IMR-90 (cell line): ENCODE measurements at regions not wholly inside any gene's neighbourhood (a gene's known extent, or its start where the extent isn't known, plus 50 kb on each side); places are given as distances from the start of the nearest gene placed in this dataset.

Experiments used
- ATAC-seq: fragments of 200-7000 bp; cut with Tn5 transposase; 2 replicates; pipeline ENCODE4 v1.9.1; 2020; ENCODE audit warnings: low read depth, mild to moderate bottlenecking, moderate library complexity
- BruUV-seq: library from RNA; stranded (reverse); fragments of 400-500 nt; replicated peaks from 2 replicates; lab custom pipeline; 2021; lab: Mats Ljungman, UMichigan
- CTCF ChIA-PET: fragments of 300-600 bp; formaldehyde crosslinking; extraction: SDS; loops from one replicate; lab custom pipeline; 2021; ENCODE audit warnings: antibody characterized with exemption; lab: Yijun Ruan, JAX
- POLR2A ChIA-PET: fragments of 300-600 bp; sonication (Branson Sonifier 250); formaldehyde crosslinking; loops from one replicate; lab custom pipeline; 2022; ENCODE audit warnings: antibody characterized with exemption; ENCODE audit not compliant: unreplicated experiment; lab: Charles Lee
- DNase-seq: peaks from one replicate; pipeline ENCODE4 v3.0.0; 2013
- H2AFZ ChIP-seq: replicated peaks from 2 replicates; pipeline ENCODE3; 2013; ENCODE audit warnings: low read length, mild to moderate bottlenecking; ENCODE audit not compliant: poor library complexity
- H2AK5ac ChIP-seq: 2 replicates; pipeline ENCODE4 v1.6.1; 2013; ENCODE audit warnings: low read depth, low read length, inconsistent platforms
- H2AK9ac ChIP-seq: replicated peaks from 2 replicates; pipeline ENCODE3; 2013; ENCODE audit warnings: mild to moderate bottlenecking, low read depth, low read length, moderate library complexity; ENCODE audit not compliant: poor library complexity
- H2BK120ac ChIP-seq: 2 replicates; pipeline ENCODE4 v1.6.1; 2013; ENCODE audit warnings: low read depth, low read length, inconsistent platforms
- H2BK15ac ChIP-seq: 3 replicates; pipeline ENCODE4 v1.6.1; 2013; ENCODE audit warnings: low read depth, low read length, inconsistent platforms
- H2BK20ac ChIP-seq: 2 replicates; pipeline ENCODE4 v1.6.1; 2013; ENCODE audit warnings: low read depth, mild to moderate bottlenecking, inconsistent platforms, low read length, moderate library complexity
- H2BK5ac ChIP-seq: 2 replicates; pipeline ENCODE4 v1.6.1; 2013; ENCODE audit warnings: mild to moderate bottlenecking, low read depth, low read length, inconsistent platforms; ENCODE audit not compliant: poor library complexity, severe bottlenecking
- H3K14ac ChIP-seq: replicated peaks from 2 replicates; pipeline ENCODE4 v1.6.1; 2013; ENCODE audit warnings: low read depth, low read length, inconsistent platforms
- H3K18ac ChIP-seq: 2 replicates; pipeline ENCODE4 v1.6.1; 2013; ENCODE audit warnings: low read depth, low read length, control low read depth
- H3K23ac ChIP-seq: 2 replicates; pipeline ENCODE4 v1.6.1; 2013; ENCODE audit warnings: low read depth, low read length, inconsistent platforms
- H3K27ac ChIP-seq: 2 replicates; pipeline ENCODE4 v1.5.1; 2013; ENCODE audit warnings: mild to moderate bottlenecking, control low read depth, low read length; ENCODE audit not compliant: insufficient read depth
- H3K27me3 ChIP-seq: 2 replicates; pipeline ENCODE4 v1.6.1; 2013; ENCODE audit warnings: low read length; ENCODE audit not compliant: control insufficient read depth, insufficient read depth
- H3K36me3 ChIP-seq: 2 replicates; pipeline ENCODE4 v1.6.1; 2013; ENCODE audit warnings: low read length, mixed read lengths; ENCODE audit not compliant: control insufficient read depth, insufficient read depth
- H3K4ac ChIP-seq: 2 replicates; pipeline ENCODE4 v1.6.1; 2013; ENCODE audit warnings: low read depth, low read length, inconsistent platforms
- H3K4me1 ChIP-seq: 2 replicates; pipeline ENCODE4 v1.6.1; 2013; ENCODE audit warnings: low read length, mixed read lengths; ENCODE audit not compliant: control insufficient read depth, insufficient read depth
- H3K4me2 ChIP-seq: 2 replicates; pipeline ENCODE4 v1.6.1; 2013; ENCODE audit warnings: low read depth, mild to moderate bottlenecking, control low read depth, low read length, moderate library complexity
- H3K4me3 ChIP-seq: 2 replicates; pipeline ENCODE4 v1.5.1; 2013; ENCODE audit warnings: low read depth, mild to moderate bottlenecking, control low read depth, low read length, moderate library complexity; ENCODE audit not compliant: insufficient read depth
- H3K56ac ChIP-seq: 2 replicates; pipeline ENCODE4 v1.6.1; 2013; ENCODE audit warnings: low read length, inconsistent platforms; ENCODE audit not compliant: insufficient read depth; ENCODE audit errors: extremely low read depth
- H3K79me1 ChIP-seq, 2 experiments: 2 replicates each; pipeline ENCODE4 v1.6.1; 2013; ENCODE audit warnings: low read length in 2 of 2, inconsistent platforms in 1 of 2, low read depth in 1 of 2
- H3K9ac ChIP-seq: 2 replicates; pipeline ENCODE4 v1.6.1; 2013; ENCODE audit warnings: low read depth, low read length, control low read depth
- H3K9me1 ChIP-seq: 2 replicates; pipeline ENCODE4 v1.6.1; 2013; ENCODE audit warnings: low read length, inconsistent platforms; ENCODE audit not compliant: insufficient read depth
- H3K9me3 ChIP-seq: 2 replicates; pipeline ENCODE4 v1.6.1; 2013; ENCODE audit warnings: low read length; ENCODE audit not compliant: control insufficient read depth, insufficient read depth
- H4K20me1 ChIP-seq: 2 replicates; pipeline ENCODE4 v1.6.1; 2013; ENCODE audit warnings: low read length, inconsistent platforms; ENCODE audit not compliant: insufficient read depth
- H4K5ac ChIP-seq: 2 replicates; pipeline ENCODE4 v1.6.1; 2013; ENCODE audit warnings: mild to moderate bottlenecking, low read depth, low read length, control low read depth
- H4K8ac ChIP-seq, 2 experiments: 2 replicates each; pipeline ENCODE4 v1.6.1; 2013; ENCODE audit warnings: low read depth in 2 of 2, low read length in 2 of 2, control low read depth in 1 of 2, inconsistent platforms in 1 of 2
- H4K91ac ChIP-seq: 2 replicates; pipeline ENCODE4 v1.6.1; 2013; ENCODE audit warnings: low read depth, low read length, inconsistent platforms; ENCODE audit not compliant: insufficient read depth
- BHLHE40 ChIP-seq: fragments of 150-350 bp; IDR thresholded peaks from 2 replicates; pipeline ENCODE4 v1.6.1; 2016; ENCODE audit warnings: mild to moderate bottlenecking, low read depth, low read length
- CEBPB ChIP-seq: IDR thresholded peaks from 2 replicates; pipeline ENCODE4 v1.6.1; 2012; ENCODE audit warnings: low read depth, low read length, improper control_type of control experiment
- CHD1 ChIP-seq: IDR thresholded peaks from 2 replicates; pipeline ENCODE4 v1.6.1; 2012; ENCODE audit warnings: low read depth, low read length, improper control_type of control experiment
- CTCF ChIP-seq: conservative IDR thresholded peaks from 2 replicates; pipeline ENCODE4 v1.5.1; 2012; ENCODE audit warnings: mild to moderate bottlenecking, low read depth, low read length, improper control_type of control experiment
- FOS ChIP-seq: fragments of 150-350 bp; IDR thresholded peaks from 2 replicates; pipeline ENCODE4 v1.6.1; 2016; ENCODE audit warnings: low read depth, low read length
- NFE2L2 ChIP-seq: fragments of 150-350 bp; IDR thresholded peaks from 2 replicates; pipeline ENCODE4 v1.6.1; 2016; ENCODE audit warnings: low read depth, mild to moderate bottlenecking, low read length
- POLR2A ChIP-seq: IDR thresholded peaks from 2 replicates; pipeline ENCODE4 v1.6.1; 2012; ENCODE audit warnings: mild to moderate bottlenecking, low read depth, low read length
- RCOR1 ChIP-seq: IDR thresholded peaks from 2 replicates; pipeline ENCODE4 v1.6.1; 2012; ENCODE audit warnings: mild to moderate bottlenecking, low read length, improper control_type of control experiment; ENCODE audit not compliant: insufficient replicate concordance
- USF2 ChIP-seq: fragments of 150-350 bp; IDR thresholded peaks from 2 replicates; pipeline ENCODE4 v1.6.1; 2017; ENCODE audit warnings: mild to moderate bottlenecking, antibody characterized with exemption, low read length, low read depth
- WGBS, 2 experiments: methylation state at CpG; one replicate each; pipeline versions ENCODE4 v1.1.5 to v1.1.7; 2013; ENCODE audit warnings: missing lambda C conversion rate in 2 of 2; ENCODE audit not compliant: insufficient read length in 1 of 2; ENCODE audit errors: extremely low coverage in 2 of 2; 5-methylcytosine and 5-hydroxymethylcytosine counted together
- dilution Hi-C: fragments of 300-500 bp; cut with HindIII; formaldehyde crosslinking; loops from one replicate; pipeline ENCODE4 v1.14.3; 2018; ENCODE audit warnings: low sequenced_read_pairs; ENCODE audit not compliant: unreplicated experiment
- in situ Hi-C: fragments of 300-500 bp; cut with MboI; formaldehyde crosslinking; loops from 3 replicates; pipeline ENCODE4 v1.14.3; 2019; ENCODE audit warnings: low sequenced_read_pairs, inconsistent platforms, mixed read lengths
- intact Hi-C: fragments of 100-400 bp; cut with micrococcal nuclease; formaldehyde crosslinking; loops from 2 replicates; pipeline ENCODE4 v1.10.0; 2022

DNA sequence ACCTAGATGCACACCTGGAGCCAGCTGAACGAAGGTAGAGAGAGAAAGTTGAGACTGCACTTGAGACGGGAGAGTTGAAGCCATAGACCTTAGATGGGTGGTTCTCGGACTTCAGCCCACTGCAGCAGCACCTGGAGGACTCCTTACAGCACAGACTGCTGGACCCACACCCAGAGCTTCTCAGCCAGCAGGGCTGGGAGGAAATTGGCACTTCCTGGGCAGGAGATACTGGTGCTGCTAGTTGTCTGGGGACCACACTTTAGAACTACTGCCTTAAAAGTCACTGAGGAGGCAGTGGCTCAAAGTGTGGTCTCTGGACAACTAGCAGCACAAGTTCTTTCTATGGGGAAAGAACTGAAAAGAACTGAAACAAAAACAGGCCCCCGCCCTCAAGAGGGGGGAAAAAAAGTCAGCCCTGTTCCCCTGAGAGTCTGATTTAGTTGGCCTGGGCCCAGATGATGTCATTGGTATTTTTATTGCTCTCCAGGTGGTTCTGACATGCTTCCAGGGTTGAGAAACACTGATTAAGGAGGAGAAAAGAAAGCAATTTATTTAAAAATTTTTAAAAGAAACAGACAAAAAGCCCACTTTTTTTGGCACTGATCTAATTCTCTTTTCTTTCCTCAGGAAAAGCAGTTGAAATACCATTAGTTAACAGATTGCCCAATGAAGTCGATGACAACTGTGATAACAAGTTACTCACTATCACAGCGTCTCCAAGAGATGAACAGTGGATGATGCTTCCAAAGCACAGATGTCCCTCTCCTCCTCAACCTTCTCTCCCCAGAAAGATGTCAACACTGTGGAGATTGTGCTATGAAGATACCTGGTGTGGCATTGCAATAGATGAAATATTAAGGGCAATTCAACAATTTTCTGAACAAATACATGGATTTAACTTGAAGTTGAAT is 73.6 kb upstream of the ADAMTS16 start:
- Histone ChIP-seq H3K9ac (no peak overlapping the region), H2AK9ac (no peak overlapping the region), H3K9me3 (peaks cover 21% of the 10 kb centered on the region), H3K4me2 (no peak overlapping the region), H2BK5ac (no peak overlapping the region), H3K27ac (no peak overlapping the region), H4K5ac (no peak overlapping the region), H3K79me1 (no peaks in the 10 kb centered on the region), H3K36me3 (no peaks in the 10 kb centered on the region), H4K8ac (no peak overlapping the region), H3K23ac (no peak overlapping the region), H3K14ac (no peak overlapping the region), H4K20me1 (no peaks in the 10 kb centered on the region), H3K4me3 (no peak overlapping the region), H3K56ac (no peak overlapping the region), H3K9me1 (no peaks in the 10 kb centered on the region), H3K4me1 (no peaks in the 10 kb centered on the region), H2BK15ac (no peak overlapping the region), H3K18ac (no peak overlapping the region), H3K4ac (no peak overlapping the region), H3K27me3 (no peaks in the 10 kb centered on the region), H2AFZ (no peak overlapping the region), H2BK120ac (no peak overlapping the region), H2BK20ac (no peak overlapping the region), H2AK5ac (no peak overlapping the region), H4K91ac (no peak overlapping the region)
- BruUV-seq: no TSS peak
- ATAC-seq: no peak
- POLR2A ChIA-PET: no interaction called here
- TF ChIP-seq CTCF (no peak), NFE2L2 (no peak), FOS (no peak), POLR2A (no peak), RCOR1 (no peak), CEBPB (no peak), CHD1 (no peak), USF2 (no peak), BHLHE40 (no peak)
- DNase-seq: no peak
- in situ Hi-C loops (no loop called here), intact Hi-C loops (no loop called here), dilution Hi-C loops (no loop called here)
- whole genome bisulfite sequencing, 2 experiments: no CpG with 5 or more reads among the region's 6 CpGs
- CTCF ChIA-PET: no interaction called here
